GM19035 (cell line): ENCODE measurements at regions not wholly inside any gene's neighbourhood (a gene's known extent, or its start where the extent isn't known, plus 50 kb on each side); places are given as distances from the start of the nearest gene placed in this dataset.

ENCODE experiments used
- ATAC-seq: cut with Tn5 transposase; IDR thresholded peaks from one replicate; pipeline ENCODE4 v1.9.1; 2021; ENCODE audit not compliant: unreplicated experiment

DNA sequence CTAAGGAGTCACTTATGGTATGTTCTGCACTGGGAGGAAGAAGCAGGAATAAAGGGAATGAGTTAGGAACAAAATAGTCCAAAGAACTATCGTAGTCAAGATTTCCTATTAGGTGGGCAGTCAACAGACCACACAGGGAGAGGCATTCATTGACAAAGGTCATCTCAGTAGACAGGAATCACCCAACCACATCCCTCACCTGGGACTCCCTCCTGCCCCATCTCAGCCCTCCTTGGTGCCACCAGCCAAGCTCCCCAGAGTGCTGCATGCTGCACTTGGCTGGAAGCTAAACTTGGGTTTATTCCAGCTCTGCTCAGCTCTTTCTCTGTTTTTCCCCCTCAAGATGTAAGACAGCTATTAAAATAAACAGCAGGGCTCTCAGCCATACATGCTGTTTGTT, 72.3 kb upstream of the CTNNB1 start:
- no peak for ATAC-seq

DNA sequence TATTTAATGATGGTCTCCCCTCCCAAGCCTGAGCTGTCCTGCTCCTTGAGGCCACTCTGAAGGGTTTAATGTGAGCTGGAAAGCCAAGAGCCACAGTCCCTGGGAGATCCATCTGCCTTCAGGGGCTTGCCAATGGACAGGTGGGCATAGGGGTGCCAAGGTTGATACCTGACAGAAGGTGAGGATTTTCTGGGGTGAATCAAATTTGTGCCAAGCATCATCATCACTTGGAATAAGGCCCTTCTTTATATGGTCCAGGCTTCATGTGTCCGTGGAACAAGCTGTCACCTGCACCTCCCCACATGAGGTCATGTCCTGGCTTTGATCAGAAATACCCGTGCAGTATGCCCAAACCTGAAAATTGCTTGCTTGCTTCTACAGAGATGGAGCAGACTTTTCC, 71.9 kb upstream of the CTNNB1 start:
- no peak for ATAC-seq

DNA sequence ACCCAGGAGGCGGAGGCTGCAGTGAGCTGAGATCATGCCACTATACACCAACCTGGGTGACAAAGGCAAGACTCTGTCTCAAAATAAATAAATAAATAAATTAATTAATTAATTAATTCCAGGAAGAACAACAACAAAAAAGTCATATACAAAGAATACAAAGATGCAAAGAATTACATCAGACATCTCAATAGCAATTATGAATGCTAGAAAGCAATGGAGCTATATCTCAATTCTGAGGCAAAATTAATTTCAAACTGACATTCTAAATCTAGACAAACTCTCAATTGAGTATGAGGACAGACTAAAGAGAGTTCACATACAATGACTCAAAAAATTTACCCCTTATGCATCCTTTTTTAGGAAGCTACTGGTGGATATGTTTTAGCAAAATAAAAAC, 69.6 kb upstream of the CTNNB1 start:
- ATAC-seq, result no peak

DNA sequence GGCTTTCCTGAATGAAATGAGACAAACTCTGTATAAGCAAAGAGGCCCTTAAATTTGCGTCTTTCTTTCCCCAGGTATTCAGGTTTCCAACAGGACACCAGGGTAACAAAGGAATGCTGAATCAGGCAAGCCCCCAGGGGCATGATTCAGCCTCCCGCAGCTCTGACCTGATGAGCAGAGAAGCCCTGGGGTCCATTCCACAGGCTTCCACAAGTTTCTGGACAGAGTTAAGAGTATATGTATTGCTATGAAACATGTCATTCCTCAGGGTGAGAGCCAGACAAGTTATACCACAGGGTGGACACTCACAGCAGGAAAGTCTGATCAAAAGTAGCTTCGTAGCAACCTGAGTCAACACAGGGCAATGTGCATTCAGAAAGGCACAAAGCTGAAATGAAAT, 68.1 kb upstream of the CTNNB1 start:
- ATAC-seq, result no peak

DNA sequence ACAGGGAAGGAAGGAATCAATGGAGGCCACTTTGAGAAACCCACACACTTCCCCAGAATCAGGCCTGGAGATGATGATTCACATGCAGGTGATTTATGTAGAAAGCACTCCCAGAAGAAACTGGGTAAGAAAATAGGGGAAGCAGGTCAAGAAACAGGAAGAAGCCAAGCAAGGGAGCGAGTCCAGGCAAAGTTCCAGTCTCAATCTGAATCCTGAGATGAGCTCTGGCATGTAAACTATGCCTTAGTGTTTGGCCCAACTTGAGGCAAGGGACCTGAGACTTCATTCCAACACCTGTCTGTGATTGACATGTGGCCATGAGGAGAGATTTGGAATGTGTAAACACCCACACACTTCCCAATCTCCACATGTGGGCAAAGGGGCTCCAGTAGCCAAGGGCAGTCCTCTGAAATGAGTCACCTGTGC, 61.6 kb upstream of the CTNNB1 start:
- ATAC-seq, result no peak

DNA sequence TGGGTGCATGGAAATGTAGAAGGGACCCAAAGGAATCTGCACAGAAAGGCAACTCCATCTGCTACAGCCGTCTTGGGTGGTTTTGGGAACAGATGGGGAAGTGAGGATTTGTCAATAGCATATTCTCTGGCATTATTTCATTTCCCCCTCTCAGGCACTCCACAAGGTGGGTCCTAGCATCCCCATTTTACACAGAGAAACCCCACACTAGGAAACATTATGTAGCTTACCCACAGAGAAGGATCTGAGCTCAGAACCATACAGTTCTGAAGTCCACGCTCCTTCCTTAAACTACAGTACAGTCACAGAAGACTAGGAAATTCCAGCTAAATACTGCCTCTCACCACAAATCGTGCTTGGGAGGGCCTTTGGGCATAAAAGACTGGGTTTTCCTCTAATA, 61.2 kb upstream of the CTNNB1 start:
- no peak for ATAC-seq

DNA sequence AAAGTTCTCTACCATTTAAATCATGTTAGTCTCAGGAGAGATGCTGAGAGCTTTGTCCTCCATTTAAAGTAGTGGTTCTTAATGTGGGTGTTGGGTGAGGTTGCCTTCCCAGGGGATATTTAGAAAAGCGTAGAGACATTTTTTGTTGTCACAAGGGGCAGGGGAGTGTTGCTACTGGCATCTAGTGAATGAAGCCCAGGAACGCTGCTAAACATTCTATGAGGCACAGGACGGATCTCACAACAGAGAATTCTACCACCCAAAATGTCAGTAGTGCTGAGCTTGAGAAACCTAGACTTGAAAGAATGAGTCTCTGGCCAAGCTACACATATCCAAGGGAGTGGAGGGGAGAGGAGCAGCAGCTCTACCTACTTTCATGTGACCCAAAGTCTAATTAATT, 60.7 kb upstream of the CTNNB1 start:
- ATAC-seq, result no peak

DNA sequence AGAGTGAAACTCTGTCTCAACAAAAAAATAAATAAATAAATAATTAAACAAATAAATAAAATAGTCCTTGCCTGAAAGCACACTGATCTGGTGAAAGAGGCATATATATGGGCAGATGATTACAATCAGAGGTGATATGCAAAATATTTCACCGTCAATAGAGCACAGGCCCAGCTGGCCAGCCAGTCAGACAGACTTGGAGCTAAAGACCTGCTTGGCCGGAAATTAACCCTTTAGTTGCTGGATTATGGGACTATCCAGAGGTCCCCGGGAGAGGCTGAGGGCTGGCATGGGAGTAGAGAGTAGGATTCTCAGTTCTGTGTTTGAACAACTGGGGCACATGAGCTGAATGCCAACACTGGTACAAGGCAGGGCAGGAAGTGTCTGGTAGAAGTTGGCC, 59.1 kb upstream of the CTNNB1 start:
- ATAC-seq, result no peak

GRCh38 chr3:41141433-41142167, 57.7 kb upstream of the CTNNB1 start:
- no peak for ATAC-seq

- ATAC-seq, result no peak
These were observed 55.8 kb upstream of the CTNNB1 start for GRCh38 chr3:41143421-41144031.

GRCh38 chr3:41144631-41145030, 54.7 kb upstream of the CTNNB1 start:
- no peak for ATAC-seq

GRCh38 chr3:41148478-41148877, 50.8 kb upstream of the CTNNB1 start:
- no peak for ATAC-seq

- ATAC-seq, result no peak
These were observed 50.4 kb upstream of the CTNNB1 start for GRCh38 chr3:41148901-41149300.
